Coronary artery (tissue), 2 donors: ENCODE measurements at regions not wholly inside any gene's neighbourhood (a gene's known extent, or its start where the extent isn't known, plus 50 kb on each side); places are given as distances from the start of the nearest gene placed in this dataset.

Source experiments
- DNase-seq: peaks from one replicate; pipeline ENCODE4 v3.0.0-alpha.2; 2017; ENCODE audit warnings: low spot score
- H3K27ac ChIP-seq, 2 donors: fragments of 200-600 bp; sonication (generic); one replicate each; pipeline ENCODE4 v1.5.1; 2016 to 2019
- H3K4me3 ChIP-seq: fragments of 200-600 bp; sonication (generic); 2 replicates; pipeline ENCODE4 v1.5.1; 2016; ENCODE audit warnings: mild to moderate bottlenecking, moderate library complexity
- TF ChIP-seq, protein P1 (sequence below): fragments of 200-600 bp; sonication (generic); IDR thresholded peaks from one replicate; pipeline ENCODE4 v1.5.1; 2019; ENCODE audit warnings: antibody characterized with exemption

DNA sequence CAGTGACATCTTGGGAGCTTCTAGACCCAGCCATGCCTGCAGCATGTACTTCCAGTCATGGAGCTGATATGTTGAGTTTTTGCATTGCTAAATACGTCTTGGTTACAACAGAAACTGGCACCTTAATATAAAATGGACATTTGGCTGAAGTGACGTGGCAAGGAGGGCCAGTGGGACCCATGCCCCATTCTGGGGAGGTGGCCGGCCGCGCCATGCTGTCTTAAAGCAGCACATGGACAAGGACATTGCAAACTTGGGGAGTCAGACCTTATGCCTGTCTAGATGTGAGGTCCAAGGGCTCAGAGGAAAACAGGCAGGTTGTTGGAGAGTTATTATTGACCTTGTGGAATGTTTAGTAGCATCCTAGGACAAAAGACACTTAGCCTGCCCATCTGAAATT is 588.0 kb upstream of the CDH4 start:
- no peak overlapping the region for H3K27ac ChIP-seq
- TF ChIP-seq, protein P1, sequence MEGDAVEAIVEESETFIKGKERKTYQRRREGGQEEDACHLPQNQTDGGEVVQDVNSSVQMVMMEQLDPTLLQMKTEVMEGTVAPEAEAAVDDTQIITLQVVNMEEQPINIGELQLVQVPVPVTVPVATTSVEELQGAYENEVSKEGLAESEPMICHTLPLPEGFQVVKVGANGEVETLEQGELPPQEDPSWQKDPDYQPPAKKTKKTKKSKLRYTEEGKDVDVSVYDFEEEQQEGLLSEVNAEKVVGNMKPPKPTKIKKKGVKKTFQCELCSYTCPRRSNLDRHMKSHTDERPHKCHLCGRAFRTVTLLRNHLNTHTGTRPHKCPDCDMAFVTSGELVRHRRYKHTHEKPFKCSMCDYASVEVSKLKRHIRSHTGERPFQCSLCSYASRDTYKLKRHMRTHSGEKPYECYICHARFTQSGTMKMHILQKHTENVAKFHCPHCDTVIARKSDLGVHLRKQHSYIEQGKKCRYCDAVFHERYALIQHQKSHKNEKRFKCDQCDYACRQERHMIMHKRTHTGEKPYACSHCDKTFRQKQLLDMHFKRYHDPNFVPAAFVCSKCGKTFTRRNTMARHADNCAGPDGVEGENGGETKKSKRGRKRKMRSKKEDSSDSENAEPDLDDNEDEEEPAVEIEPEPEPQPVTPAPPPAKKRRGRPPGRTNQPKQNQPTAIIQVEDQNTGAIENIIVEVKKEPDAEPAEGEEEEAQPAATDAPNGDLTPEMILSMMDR: no peak
- no peak overlapping the region for H3K4me3 ChIP-seq
- no peak for DNase-seq

DNA sequence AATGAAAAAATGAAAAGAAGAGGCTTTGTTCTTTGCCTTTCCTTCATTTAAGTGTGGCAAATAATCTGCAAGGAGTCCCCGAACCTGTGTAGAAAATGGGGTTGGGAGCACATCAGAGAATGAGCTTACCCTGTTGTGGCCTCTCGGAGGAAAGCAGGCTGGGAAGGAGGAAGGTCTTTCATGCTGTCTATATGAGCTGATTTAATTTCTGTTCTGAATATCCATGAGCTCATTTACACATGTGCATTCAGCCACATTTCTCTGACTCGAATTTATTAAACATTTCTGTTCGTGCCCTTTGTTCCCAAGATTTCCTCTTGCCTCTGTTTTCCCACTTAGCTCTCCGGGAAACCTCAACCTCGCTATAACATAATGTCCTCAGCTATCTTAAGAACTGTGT is 584.4 kb upstream of the CDH4 start:
- TF ChIP-seq, protein P1: no peak
- no peak overlapping the region for H3K27ac ChIP-seq
- H3K4me3 ChIP-seq: no peak overlapping the region
- DNase-seq: no peak

DNA sequence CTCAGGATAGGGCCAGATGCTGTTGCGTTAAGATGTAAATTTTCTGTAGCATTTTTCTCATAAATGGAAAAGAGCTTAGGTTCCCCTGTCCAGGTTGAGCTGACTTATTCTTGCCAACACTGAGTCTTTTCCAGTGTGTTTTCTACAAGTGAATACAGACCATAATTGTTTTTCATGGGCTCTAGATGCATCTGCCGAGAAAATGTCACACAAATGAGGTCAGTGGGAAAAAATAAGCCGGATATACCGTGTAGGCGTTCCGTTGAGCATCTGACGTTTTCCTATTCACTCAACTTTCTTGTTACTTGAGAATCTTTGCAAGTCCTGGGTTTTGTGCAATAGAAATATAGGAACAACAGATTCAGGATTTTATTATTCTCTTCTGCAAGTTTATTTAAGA is 582.9 kb upstream of the CDH4 start:
- TF ChIP-seq, protein P1: no peak
- no peak overlapping the region for H3K27ac ChIP-seq
- DNase-seq: no peak
- H3K4me3 ChIP-seq: no peak overlapping the region

DNA sequence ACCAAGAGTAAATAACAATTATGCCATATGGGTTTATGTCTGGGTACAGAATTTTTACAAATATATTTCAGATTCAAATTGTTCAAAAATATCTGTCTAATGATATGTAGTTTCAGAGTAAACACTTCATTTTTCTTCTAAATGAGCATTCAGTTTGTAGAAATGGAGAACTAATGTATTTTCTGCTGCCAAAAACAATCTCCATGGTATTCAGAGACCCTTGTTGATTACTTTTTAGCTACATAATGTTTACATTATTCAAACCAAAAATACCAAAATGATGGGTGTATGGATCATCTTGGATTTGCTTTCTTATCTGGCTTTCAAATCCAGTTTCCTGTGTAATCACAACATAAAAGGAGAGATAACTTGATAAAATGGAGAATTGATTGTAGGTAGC is 576.0 kb upstream of the CDH4 start:
- TF ChIP-seq, protein P1: no peak
- no peak for DNase-seq
- Histone ChIP-seq H3K4me3 (no peak overlapping the region), H3K27ac (no peak overlapping the region)

DNA sequence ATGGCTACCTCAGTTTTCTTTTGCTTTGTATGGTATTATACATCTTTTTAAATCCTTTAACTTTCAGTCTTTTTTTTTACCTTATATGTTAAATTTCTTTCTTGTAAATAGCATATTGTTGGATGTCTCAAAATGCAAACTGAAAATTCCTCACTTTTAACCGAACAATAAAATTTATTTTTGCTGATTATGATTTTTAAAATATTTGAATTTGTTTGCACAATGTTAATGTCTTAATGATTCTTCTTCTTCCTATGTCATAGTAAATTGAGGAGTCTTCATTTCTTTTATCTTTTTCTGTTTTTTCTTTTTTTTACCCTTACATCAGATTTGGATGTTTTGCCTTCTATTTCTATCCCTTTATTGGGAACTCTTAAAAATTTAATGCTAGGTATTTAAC is 574.2 kb upstream of the CDH4 start:
- no peak overlapping the region for H3K4me3 ChIP-seq
- DNase-seq: no peak
- TF ChIP-seq, protein P1: no peak
- no peak overlapping the region for H3K27ac ChIP-seq

DNA sequence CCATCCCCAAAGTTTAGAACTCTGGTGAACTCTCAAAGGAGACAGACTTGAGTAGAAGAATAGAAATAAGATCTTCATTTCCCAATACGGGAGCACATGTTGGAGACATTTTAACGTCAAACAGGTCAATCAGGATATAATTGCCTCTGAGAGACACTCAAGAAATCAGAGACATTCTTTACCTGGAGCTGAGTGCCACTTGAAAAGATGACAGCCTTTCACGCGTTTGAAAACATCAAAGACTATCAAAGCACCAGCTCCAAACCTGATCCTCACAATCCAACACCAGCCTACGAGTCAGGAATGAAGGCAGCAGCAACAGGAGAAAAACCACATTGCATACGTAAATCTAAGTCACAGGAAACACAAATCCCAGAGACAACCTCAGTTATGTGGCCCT is 571.5 kb upstream of the CDH4 start:
- TF ChIP-seq, protein P1: no peak
- H3K4me3 ChIP-seq: no peak overlapping the region
- no peak for DNase-seq

DNA sequence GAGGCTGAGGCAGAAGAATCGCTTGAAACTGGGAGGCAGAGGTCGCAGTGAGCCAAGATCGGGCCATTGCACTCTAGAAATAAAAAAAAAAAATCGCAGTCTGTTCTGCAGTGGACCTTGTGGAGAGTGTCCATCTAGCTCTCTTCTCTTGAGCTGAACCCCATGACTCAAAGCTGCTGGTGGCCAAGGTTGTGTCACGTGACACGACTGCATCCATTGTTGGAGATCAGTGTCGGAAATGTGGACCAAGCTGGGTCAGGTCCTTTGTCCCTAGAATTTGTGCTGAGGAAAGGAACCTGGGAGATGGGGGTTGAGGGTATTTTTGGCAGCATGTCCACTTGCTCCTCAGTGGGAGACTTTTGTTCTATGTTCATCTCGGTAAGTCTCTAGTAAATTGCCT is 564.8 kb upstream of the CDH4 start:
- no peak overlapping the region for H3K27ac ChIP-seq
- no peak overlapping the region for H3K4me3 ChIP-seq
- DNase-seq: no peak
- TF ChIP-seq, protein P1: no peak

More for the DNA sequence above, 571.5 kb upstream of the CDH4 start:
- no peak overlapping the region for H3K27ac ChIP-seq
